Activated naive CD4-positive, alpha-beta T cell treated with Interleukin-2 at 50 U/mL for 16 hours (primary cell): ENCODE measurements at regions not wholly inside any gene's neighbourhood (a gene's known extent, or its start where the extent isn't known, plus 50 kb on each side); places are given as distances from the start of the nearest gene placed in this dataset.

Experiments used
- DNase-seq: peaks from one replicate; pipeline ENCODE4 v3.0.0-alpha.2; 2020

DNA sequence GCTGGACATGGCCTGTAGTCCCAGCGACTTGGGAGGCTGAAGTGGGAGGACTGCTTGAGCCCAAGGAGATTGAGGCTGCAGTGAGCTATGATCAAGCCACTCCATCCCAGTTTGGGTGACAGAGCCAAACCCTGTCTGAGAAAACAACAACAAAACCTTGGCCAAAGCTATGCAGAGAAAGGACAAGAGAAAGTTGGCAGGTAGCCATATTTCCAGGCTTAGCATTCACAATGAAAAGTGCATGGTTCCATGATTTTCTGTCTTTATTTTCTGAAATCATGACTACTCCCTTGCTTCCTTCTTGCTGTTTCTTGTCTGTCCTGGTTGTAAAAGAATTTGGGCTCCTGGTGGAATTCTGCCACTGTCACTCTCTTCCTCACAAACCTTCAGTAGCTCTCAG lies 284.6 kb upstream of the C2CD4B start:
- DNase-seq = no peak

DNA sequence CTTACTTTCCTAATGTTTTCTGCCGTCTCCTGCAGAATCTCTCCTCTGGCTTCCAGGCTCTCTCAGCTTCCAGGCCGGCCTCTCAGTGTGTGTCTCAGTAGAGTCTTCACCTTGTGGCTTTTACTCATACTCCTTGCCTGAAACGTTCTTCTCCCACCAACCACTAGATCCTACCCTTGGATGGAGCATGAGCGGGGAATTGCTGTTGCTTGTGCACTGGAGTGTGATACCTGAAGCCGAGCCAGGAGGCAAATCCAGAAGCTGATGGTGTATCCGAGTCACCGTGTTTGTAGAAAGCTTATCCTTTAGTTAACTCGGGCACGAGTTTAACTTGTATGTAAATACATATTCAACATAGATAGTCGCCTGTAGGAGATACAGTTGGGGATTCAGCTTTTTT lies 285.0 kb upstream of the C2CD4B start:
- DNase-seq = no peak

DNA sequence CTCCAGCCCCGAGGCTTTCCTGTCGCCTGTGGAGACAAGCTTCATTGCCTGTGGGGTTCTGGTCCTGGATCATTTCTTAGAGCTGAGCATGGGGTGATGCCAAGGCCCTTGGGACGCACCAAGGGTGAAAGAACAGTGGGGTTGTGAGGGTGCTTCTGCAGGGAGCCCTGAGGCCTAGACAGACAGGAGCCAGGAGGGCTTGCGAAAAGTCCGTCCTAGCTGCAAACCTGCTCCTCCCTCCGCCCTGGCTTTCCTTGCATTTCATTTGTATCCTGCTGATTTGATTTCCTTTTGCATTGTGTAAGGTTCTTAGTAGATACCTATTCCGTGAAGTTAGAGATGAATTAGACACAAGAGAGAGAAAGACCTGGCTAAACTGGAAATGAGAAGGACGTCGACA lies 286.9 kb upstream of the C2CD4B start:
- no peak for DNase-seq

DNA sequence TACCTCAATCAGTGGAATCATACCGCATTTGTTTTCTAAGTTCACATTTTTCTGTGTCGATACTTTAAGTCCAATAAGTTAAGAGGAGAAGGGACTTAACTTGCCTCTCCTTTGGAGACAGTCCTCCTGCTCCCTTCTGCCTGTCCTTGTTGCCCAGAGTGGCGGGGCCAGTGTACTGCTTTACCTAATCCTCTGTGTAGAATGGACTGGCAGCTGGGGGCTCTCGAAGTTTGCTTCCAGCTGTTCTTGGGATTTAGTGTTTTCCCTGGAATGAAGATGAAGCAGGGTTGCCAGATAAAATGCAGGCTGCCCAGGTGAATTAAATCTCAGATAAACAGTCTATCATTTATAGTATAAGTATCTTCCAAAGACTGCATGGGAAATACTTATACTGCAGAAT lies 287.6 kb upstream of the C2CD4B start:
- DNase-seq = no peak

DNA sequence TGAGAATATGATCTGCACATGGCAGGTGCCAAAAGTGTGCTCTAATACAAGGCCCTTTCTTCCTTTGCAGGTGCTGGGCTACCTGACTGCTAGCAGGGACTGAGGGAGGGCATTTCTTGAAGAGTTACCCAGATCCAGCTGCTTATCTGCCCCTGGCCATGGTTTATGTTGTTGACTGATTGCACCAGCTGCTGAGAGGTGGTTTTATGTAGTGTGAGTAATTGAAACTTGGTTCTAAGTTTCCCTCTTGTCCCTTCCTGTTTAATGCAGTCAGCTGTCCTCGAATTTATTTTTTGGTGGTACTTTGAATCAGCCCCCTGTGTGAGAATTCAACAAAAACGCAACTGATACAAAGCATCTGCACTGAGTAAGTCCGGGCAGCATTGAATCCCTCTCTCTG lies 288.3 kb upstream of the C2CD4B start:
- DNase-seq = no peak

DNA sequence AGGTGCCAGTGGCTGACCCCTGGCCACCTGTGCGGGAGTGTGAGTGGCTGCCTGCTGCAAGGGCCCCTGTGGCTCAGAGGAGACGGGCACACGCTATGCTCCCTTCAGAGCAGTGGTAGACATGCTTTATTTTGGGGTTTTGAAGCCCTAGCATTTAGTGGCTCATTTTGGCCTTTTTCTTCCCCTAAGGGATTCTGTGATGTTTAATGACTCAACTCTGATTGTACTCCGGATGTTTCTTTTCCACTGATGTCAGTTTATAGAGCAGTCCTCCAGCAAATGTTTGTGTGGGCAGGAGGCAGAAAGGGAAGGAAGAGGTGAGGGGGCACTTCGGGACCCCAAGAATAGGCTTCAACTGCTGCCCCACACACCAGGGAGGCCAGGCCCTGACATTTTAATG lies 288.9 kb upstream of the C2CD4B start:
- DNase-seq = no peak

DNA sequence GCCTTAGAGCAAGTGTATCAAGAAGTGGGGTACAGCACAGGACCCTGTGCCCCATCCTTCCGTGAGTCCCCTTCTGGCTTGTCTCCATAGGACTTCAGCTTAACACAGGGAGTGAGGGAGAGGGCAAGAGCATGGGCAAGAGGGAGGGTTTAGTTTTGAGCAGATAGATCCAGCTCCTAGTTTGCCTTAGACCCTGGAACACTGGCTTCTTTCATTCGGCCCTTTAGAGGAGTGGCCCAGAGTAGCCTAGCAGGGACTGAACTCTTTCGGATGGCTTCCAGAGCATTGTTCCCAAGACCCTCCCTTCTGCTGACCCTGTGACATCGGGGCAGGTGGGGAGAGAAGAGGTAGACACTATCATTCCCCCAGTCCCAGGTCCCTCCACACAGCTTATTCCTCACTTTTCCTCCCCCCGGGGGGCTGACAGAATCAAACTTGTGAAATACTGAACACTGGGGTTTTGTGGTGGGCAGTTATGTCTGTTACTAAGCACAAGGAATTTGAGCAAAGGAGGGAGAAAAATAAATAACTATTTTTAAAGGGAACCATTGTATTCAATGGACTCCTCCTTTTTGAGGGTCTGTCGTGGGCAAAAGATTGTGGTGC lies 289.6 kb upstream of the C2CD4B start:
- DNase-seq = no peak

DNA sequence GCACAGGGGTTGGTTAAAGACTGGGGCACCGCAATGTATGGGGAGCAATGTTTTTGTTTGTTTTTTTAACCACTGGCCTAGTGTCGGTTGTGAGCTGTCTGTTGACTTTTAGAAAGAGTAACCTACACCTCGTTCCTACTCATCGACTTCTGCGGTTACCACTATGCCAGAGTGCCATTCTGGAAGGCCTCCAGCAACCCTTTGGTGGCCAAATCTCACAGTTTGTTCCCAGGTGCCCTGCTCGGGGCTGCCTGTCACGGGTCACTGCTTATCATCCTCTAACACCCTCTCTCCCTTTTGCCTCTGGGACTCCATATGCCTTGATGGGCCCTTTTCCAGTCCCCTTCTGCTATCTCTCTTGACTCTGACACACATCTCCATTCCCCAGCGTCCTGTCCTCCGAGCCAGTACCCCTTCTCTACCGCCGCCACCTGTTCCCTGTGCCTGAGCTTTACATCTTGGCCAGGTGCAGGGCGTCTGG lies 290.4 kb upstream of the C2CD4B start:
- no peak for DNase-seq

DNA sequence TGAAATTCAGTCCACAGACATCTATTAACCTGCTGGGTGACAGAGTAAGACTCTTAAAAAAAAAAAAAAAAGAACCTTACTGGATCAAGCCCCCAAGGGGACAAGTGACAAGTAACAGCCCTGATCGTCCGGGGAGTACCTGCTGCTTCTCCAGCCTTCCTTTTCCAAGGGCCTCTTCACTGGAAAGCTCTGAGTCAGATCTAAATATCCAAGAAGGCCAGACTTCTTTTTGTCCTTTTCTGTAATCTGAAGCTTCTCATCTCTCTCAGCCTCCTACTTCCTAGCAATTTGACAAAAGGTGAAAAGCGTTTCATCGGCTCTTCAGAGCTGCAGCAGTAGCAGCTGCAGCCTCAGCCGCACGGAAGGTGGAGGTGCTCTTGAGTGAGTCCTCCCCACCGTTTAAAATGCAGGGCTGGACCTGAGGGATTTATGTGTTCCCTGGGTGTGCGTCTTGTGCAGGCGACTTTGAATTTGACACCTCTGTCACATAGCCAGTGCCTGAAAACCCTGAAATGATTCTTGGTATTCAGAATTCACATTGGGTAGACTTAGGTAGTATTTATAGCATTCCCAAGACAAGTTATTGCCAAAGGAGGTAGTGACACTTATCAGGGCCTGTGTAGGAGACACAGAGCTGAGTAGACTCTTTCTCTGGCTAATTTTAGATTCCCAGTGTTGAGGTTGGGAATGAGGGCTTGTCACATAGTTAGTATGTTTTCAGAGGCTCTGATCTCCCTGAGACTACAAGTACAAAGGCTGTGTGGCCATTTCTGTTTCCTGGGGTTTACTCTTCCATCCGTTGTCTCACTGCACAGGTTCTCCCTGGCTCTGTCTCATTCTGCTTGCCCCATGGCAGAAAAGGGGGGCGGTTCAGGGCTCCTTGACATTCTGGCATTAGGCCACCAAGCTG lies 291.2 kb upstream of the C2CD4B start:
- no peak for DNase-seq

DNA sequence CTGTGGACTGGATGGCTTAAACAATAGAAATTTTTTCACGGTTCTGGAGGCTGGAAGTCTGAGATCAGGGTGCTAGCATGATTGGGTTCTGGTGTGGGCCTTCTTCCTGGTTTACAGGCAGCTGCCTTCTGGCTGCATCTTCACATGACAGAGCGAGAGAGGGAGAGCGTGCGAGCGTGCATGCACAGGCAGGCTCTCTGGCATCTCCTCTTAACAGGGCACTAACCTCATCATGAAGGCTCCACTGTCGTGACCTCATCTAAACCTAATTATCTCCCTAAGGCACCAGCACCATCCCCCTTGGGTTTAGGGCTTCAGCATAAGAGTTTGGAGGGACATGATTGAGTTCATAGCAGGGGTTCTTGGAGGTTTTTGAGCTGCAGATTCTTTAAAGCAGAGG lies 292.0 kb upstream of the C2CD4B start:
- no peak for DNase-seq

DNA sequence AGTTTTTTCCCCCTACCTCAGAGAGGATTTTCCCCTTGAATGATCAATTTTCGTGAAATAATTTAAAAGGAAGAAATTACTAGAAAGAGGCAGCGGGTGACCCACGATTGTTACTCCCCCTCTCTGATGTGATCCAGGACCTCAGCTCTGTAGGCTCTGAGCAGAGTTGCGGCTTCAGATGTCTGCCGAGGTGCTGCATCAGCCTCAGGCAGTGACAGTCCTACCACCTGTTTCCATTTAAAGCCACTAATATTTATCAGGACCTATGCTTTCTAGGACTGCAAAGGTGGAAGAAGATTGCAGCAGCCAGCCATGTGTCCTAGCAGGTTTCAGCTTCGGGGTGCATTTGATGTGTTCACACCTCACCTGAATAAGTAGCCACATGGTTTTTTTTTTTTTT lies 294.8 kb upstream of the C2CD4B start:
- DNase-seq = no peak

DNA sequence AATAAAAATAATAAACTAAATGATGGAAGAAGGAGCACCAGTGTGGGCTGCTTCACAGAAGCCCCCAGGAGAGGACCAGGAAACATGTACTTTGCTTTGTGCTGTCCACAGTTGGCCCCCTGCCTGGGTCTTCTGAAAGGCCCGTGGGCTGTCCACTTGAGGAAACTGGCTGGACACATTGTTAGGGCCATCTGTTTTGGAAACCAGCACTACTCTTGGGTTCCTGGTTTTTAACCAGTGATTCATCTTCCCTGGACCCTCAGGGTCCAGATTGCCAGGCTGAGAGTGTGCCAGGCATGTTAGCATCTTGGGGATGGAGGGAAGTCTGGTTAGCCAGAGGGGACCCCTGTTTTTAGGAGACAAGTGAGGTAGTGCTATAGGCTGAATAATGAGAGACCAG lies 297.2 kb upstream of the C2CD4B start:
- DNase-seq = no peak

DNA sequence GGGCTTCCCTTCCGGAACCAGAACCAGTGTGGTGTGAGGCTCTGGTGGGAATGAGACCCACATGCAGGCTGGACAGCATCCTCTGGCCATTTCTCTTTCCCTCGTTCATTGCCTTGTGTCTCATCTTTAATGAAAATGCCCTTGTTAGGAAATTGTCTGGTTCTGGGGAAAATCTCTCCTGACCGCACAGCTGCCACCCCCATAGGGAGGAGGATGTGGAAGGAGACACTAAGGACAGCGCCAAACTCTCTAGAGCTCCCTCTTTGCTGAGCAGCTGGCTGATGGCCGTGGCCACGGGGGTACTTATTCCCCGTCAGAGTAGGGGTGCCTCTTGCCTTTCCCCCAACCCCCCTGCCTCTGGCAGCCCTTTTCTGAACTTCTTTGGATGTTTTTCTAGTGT lies 297.6 kb upstream of the C2CD4B start:
- DNase-seq = no peak

DNA sequence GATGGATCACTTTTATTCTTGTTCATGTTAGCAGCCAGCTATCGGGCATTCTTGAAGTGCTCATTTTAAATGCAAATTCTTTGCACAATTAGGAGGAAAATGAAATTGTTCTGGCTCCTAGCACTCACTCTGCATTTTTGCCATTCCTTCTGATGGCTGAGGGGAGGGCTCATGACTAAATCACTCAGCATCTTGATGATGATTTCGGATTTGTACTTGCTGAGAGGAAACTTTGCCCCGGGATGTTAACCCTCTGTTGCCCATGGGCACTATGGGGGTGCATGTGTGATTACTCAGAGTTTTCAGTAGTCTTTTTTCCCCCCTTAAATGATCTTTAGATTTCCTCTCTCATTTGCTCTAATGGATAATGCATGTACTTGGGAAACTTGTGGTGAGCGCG lies 299.6 kb upstream of the C2CD4B start:
- DNase-seq = no peak

DNA sequence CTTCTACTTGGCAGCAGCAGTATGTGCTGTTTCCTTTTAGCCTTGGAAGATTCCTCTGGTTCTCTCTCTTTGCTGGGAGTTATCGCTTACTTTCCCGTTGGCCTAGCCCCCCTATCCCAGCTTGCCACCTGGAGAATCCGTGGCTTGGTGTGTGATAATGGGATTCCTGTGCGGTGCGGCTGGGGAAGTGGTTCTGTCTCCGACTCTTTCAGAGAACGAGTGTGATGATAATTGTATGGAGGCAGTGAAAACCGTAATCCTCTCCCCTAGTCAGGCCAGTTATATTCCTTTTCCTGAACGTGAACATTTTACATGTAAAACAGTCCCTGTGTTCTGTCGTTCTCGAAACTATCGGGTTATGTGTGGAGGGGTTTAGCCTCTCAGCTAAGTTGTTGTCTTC lies 300.1 kb upstream of the C2CD4B start:
- no peak for DNase-seq

DNA sequence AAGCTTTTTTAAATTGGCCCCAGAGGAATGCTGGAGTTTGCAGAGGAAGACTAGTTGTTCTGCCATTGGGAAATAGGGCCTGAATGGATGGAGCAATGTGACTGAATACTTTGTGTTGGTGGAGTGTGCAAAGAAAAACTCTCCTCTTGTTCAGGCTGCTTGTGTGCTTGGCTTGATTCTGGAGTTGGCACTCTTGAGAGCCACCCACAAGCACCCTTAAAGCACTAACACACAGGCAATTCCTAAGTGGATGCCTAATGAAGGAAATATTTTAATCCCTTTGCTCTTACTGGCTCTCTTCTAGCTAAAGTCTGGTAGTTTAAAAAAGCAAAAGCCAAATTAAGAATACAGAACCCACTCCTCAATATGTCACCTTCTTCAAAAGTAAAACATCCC lies 304.4 kb upstream of the C2CD4B start:
- no peak for DNase-seq

DNA sequence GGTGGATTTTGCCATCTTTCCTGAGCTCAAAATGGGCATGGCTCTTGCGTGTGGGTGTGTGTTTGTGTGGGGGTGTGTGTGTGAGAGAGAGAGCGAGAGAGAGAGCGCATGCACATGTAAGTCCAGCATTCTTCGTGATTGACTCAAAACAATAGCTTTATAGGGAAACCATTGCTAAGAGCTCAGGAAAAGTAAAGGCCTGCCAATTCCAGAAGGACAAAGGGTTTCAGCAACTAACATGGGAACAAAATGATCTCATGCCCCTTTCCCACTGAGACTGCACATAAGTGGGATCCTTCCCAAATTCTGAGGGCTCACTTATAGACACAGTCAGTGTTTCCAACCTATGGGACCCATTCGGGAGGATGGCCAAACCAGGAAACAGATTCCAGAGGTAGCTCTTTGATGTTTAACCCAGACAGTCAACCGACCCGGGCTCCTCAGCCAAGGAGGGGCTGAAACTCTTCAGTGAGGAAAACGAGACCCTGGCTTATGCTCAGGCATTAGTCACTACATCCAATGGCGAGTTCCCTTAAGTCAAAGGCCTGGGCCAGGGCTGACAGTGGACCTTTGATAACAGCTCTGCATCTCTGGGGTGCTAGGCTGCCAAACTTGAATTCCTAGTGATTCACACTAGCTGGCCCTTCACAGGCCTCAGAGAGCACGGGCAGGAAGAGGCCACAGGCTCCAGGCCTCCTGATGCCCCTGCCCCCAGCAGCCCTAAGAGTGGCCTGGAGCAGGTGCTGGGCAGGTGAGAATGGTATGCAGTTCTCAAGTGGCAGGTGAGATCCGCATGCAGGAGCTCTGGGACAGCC lies 305.0 kb upstream of the C2CD4B start:
- DNase-seq = no peak

DNA sequence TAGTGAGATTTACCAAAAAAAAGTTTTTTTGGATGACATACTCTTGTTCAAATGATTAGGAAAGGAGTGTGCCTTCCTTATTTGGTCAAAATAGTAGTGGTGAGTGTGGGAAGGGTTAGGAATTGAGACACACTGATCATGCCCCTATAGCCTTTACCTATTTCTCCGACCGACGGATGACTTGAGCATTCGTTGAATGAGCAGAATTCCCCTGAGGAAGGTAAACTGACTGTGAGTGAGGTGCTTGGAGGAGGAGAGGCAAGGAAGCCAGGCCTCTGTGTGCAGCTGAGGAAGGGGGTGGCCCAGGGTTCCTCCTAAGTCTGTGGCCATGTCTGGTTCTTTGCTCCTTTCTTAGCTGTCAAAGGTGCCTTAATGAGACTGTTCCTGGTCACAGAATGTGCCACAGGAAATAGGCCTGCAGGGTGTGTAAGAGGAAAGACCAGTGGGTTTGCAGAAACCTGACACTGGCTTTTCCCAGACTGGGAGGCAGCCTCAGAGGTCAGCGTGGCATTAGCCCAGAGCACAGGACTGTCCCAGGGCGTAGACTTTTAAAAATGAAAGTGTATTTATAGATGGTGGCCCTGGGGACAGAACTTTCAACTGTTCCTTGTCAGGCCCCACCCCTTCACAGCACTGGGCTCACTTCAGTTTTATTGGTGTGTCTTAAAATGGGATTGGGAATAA lies 307.7 kb upstream of the C2CD4B start:
- no peak for DNase-seq

DNA sequence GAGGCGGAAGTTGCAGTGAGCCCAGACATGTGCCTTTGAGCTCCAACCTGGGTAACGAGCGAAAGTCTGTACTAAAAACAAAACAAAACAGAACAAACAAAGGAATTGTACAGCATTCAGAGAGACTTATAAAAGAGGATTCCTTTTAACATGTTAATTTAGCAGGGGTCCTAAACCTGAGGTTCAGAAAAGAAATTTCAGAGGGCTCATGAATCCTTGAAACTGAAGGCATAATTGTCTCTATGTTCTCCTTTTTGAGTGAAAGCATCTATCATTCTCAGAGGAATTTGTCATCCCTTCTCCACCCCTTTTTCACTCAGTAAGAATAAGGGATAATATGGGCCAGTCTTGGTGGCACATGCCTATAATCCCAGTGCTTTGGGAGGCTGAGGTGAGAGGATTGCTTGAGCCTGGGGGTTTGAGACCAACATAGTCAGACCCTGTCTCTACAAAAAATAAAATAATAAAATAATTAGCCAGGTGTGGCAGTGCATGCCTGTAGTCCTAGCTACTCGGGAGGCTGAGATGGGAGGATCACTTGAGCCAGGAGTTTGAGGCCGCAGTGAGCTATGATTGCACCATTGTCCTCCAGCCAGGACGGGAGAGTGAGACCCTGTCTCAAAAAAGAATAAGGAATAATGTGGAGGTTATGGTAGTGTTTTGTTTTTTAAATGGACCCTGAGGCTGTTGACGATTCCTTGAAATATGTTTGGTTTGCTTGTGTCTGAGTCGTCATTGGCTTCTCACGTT lies 309.1 kb upstream of the C2CD4B start:
- no peak for DNase-seq

DNA sequence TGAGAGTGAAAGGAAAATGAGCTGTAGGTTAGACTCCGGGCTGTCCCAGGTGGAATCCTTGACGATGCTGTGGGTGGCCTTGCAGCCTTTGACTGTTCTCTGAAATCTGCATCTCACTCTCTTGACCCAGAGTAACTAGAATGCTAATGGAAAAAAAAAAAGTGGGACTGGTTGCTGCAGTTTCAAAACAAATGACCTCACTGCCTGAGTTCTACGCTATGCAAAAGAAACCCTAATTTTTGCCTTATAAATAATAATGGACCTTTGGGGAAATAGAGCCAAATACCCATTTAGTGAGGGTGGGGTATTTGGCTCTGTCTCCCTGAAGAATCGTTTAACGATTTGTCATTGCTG lies 309.7 kb upstream of the C2CD4B start:
- DNase-seq = no peak

DNA sequence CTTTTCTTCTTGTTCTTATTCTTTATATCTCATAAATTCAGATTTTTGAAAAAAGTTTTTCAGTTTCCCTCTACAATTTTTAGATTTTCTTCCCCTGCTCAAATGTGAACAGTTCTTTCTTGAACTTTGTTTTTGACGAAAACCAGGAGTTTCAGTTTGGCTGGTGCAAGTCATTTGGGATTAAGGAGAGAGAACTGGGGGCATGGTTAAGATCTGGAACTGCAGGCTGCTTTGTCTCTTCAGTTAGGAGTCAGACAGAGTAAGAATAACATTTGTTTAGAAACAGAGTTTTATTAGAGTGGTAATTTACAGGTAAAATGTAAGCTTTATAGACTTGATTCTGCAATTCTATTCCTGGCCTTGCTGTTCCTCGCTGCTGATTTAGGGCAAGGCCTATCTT lies 310.5 kb upstream of the C2CD4B start:
- DNase-seq = no peak

DNA sequence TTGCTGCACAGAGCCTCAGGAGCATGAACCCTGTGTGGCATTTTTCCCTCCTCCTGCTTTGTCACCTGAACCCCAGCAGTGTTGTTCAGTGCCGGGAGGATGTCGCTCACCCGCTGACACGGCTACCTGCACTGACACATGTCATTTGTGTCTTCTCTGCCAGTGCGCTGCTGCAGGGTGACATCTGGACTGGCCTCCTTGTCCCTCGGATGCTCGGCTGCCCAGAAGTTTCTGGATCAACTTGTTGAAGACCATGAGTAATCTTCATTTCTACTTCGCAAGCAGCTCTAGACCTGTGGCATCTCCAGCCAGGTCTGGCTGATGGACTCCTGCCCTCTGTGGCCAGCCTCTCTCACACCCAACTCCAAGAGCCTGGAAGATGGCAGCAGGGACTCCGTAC lies 311.1 kb upstream of the C2CD4B start:
- no peak for DNase-seq

DNA sequence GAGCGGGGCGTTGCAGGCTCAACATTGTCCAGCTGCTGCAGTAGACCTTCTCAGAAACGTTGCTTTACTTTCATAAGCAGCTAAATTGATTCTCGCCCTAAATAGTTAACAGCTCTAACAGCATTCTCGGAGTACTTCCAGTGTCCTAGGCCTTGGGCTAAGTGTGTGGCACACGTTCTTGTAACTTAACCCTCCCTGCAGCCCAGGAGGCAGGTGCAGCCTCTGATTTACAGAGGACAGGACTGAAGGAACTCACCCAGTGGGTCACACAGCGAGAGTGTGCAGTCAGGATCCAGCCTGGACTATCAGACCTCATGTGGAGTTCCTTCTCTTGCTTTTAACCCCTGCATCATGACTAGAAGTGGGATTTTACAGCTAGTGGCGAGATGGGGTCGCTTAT lies 312.8 kb upstream of the C2CD4B start:
- DNase-seq = no peak
